ENCODE measurements at regions not wholly inside any gene's neighbourhood (a gene's known extent, or its start where the extent isn't known, plus 50 kb on each side); places are given as distances from the start of the nearest gene placed in this dataset.

DNA sequence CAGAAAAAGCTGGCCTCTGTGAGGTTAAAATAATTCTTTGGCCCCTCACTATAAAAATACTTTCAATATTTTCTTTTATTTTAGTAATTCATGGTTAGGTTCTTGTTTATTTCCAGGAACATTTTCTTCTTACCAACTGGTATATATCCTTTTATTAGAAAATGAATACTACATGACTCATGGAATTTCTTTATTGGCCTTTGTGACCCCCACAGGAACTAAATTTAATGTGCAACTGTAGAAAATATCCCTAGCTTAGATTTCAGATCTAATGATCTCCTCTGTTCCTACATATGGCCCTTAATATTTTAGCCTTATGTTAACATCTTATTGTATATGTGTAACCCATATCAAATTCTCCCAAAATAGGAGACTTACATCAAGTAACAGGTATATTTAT lies 429.9 kb downstream of the NR2F1-AS1 start:
- Histone ChIP-seq H2AFZ (ENCODE audit: insufficient read depth, low read depth, low read length, poor library complexity, severe bottlenecking) (no peak overlapping the region), H3K9me3 (ENCODE audit: control extremely low read depth in 1 of 3, control insufficient read depth in 2 of 3, insufficient read depth in 1 of 3, low read length in 2 of 3) (no peaks in the 10 kb centered on the region), H3K36me3 (replicated peaks in 1 of 2; ENCODE audit: control extremely low read depth in 1 of 2, control insufficient read depth in 1 of 2, extremely low read depth in 1 of 2, insufficient read depth in 2 of 2, low read length in 1 of 2) (no peaks in the 10 kb centered on the region), H3K4me3 (ENCODE audit: control extremely low read depth in 1 of 5, extremely low read depth in 1 of 5, insufficient read depth in 1 of 5, low read depth in 2 of 5, low read length in 4 of 5) (no peak overlapping the region), H3K4me2 (replicated peaks; ENCODE audit: low read depth, low read length, poor library complexity, severe bottlenecking) (no peak overlapping the region), H3K27ac (ENCODE audit: low read length in 2 of 2) (no peak overlapping the region), H3K79me2 (ENCODE audit: control insufficient read depth, insufficient read depth, low read length) (no peaks in the 10 kb centered on the region), H3K9ac (ENCODE audit: low read length) (no peak overlapping the region), H3K27me3 (replicated peaks in 1 of 4; ENCODE audit: control extremely low read depth in 1 of 4, control insufficient read depth in 3 of 4, insufficient read depth in 4 of 4, low read length in 3 of 4) (no peaks in the 10 kb centered on the region), H3K4me1 (ENCODE audit: control insufficient read depth in 2 of 2, insufficient read depth in 2 of 2, low read length in 2 of 2) (no peaks in the 10 kb centered on the region), H4K20me1 (ENCODE audit: control insufficient read depth, insufficient read depth, low read length, poor library complexity, severe bottlenecking) (no peaks in the 10 kb centered on the region)
- no peaks in the 10 kb centered on the region for H3K4me1 Mint-ChIP-seq
- H3K9me3 Mint-ChIP-seq (ENCODE audit: insufficient read depth), result no peaks in the 10 kb centered on the region
- no peak overlapping the region for H3K4me3 Mint-ChIP-seq
- H3K27me3 Mint-ChIP-seq, result no peaks in the 10 kb centered on the region
- no peak for DNase-seq
- ChIA-PET CTCF (no interaction called here), POLR2A (no interaction called here)
- TF ChIP-seq, protein P1, sequence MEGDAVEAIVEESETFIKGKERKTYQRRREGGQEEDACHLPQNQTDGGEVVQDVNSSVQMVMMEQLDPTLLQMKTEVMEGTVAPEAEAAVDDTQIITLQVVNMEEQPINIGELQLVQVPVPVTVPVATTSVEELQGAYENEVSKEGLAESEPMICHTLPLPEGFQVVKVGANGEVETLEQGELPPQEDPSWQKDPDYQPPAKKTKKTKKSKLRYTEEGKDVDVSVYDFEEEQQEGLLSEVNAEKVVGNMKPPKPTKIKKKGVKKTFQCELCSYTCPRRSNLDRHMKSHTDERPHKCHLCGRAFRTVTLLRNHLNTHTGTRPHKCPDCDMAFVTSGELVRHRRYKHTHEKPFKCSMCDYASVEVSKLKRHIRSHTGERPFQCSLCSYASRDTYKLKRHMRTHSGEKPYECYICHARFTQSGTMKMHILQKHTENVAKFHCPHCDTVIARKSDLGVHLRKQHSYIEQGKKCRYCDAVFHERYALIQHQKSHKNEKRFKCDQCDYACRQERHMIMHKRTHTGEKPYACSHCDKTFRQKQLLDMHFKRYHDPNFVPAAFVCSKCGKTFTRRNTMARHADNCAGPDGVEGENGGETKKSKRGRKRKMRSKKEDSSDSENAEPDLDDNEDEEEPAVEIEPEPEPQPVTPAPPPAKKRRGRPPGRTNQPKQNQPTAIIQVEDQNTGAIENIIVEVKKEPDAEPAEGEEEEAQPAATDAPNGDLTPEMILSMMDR (IDR thresholded peaks at IDR 0.05), result no peak
- no peak for TF ChIP-seq EZH2 (IDR thresholded peaks at IDR 0.05; ENCODE audit: borderline replicate concordance, insufficient read depth, low read depth, low read length, poor library complexity, severe bottlenecking)
- intact Hi-C loops (cut with micrococcal nuclease), result no loop called here
- ATAC-seq (ENCODE audit: low read depth), result no peak
- H3K27ac Mint-ChIP-seq, result no peak overlapping the region

DNA sequence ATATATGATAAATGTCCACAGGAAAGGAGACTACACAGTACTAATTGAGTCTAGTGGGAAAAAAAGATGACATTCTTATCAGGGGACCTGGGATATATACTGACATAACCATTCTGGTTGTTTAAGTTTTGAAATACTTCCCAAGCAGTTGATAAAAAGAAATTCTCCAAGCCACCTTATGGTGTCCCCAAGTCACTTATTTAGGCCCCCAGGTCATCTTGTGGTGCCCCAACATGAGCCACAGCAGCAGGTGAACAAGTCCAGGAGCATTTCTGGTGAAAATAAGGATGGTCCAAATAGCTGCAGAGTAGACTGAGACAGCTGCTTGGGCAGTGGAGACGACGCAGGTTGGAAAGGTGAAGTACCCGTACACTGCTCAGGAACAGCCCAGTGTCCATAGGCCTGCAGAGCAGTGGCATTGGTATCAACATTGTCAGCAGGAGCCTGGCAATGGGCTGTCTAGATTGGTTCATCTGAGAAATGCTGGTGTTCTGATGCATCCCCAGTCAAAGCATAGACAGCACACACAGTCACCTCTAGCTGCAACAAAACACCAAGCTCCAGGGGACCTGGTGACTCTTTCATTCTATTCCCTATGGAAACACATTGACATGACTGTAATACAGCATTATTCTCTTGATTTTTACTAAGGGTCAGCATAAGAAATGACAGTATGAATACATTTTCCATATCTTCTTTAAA lies 430.6 kb downstream of the NR2F1-AS1 start:
- H3K27ac Mint-ChIP-seq, result no peak overlapping the region
- no peaks in the 10 kb centered on the region for H3K9me3 Mint-ChIP-seq (ENCODE audit: insufficient read depth)
- no peak overlapping the region for H3K9ac ChIP-seq (ENCODE audit: low read length)
- intact Hi-C loops (cut with micrococcal nuclease), result no loop called here
- no peaks in the 10 kb centered on the region for H3K36me3 ChIP-seq (replicated peaks in 1 of 2; ENCODE audit: control extremely low read depth in 1 of 2, control insufficient read depth in 1 of 2, extremely low read depth in 1 of 2, insufficient read depth in 2 of 2, low read length in 1 of 2)
- CTCF ChIA-PET, result no interaction called here
- no peaks in the 10 kb centered on the region for H3K4me1 Mint-ChIP-seq
- no peak overlapping the region for H3K4me2 ChIP-seq (replicated peaks; ENCODE audit: low read depth, low read length, poor library complexity, severe bottlenecking)
- no peak overlapping the region for H3K4me3 Mint-ChIP-seq
- no peaks in the 10 kb centered on the region for H3K4me1 ChIP-seq (ENCODE audit: control insufficient read depth in 2 of 2, insufficient read depth in 2 of 2, low read length in 2 of 2)
- DNase-seq (no peak), ATAC-seq (ENCODE audit: low read depth) (no peak)
- H3K79me2 ChIP-seq (ENCODE audit: control insufficient read depth, insufficient read depth, low read length), result no peaks in the 10 kb centered on the region
- H3K27ac ChIP-seq (ENCODE audit: low read length in 2 of 2), result no peak overlapping the region
- TF ChIP-seq, protein P1 (IDR thresholded peaks at IDR 0.05), result no peak
- no peak for TF ChIP-seq EZH2 (IDR thresholded peaks at IDR 0.05; ENCODE audit: borderline replicate concordance, insufficient read depth, low read depth, low read length, poor library complexity, severe bottlenecking)
- H3K4me3 ChIP-seq (ENCODE audit: control extremely low read depth in 1 of 5, extremely low read depth in 1 of 5, insufficient read depth in 1 of 5, low read depth in 2 of 5, low read length in 4 of 5), result no peak overlapping the region
- POLR2A ChIA-PET, result no interaction called here
- no peaks in the 10 kb centered on the region for H3K27me3 Mint-ChIP-seq
- H3K27me3 ChIP-seq (replicated peaks in 1 of 4; ENCODE audit: control extremely low read depth in 1 of 4, control insufficient read depth in 3 of 4, insufficient read depth in 4 of 4, low read length in 3 of 4), result no peaks in the 10 kb centered on the region
- H4K20me1 ChIP-seq (ENCODE audit: control insufficient read depth, insufficient read depth, low read length, poor library complexity, severe bottlenecking), result no peaks in the 10 kb centered on the region
- H3K9me3 ChIP-seq (ENCODE audit: control extremely low read depth in 1 of 3, control insufficient read depth in 2 of 3, insufficient read depth in 1 of 3, low read length in 2 of 3), result no peaks in the 10 kb centered on the region
- H2AFZ ChIP-seq (ENCODE audit: insufficient read depth, low read depth, low read length, poor library complexity, severe bottlenecking), result no peak overlapping the region
- 97% methylated on average over 3 of the region's 3 CpGs for WGBS (ENCODE audit: insufficient coverage)

Measured in B cell (primary cell).